Mucosa of stomach (tissue), 1 donor: ENCODE measurements at regions not wholly inside any gene's neighbourhood (a gene's known extent, or its start where the extent isn't known, plus 50 kb on each side); places are given as distances from the start of the nearest gene placed in this dataset.

Source experiments
- H3K27me3 ChIP-seq: one replicate; pipeline ENCODE4 v1.7.0; 2013; ENCODE audit warnings: mild to moderate bottlenecking, low read length; ENCODE audit not compliant: control insufficient read depth, insufficient read depth
- H3K36me3 ChIP-seq: one replicate; pipeline ENCODE4 v1.7.0; 2013; ENCODE audit warnings: low read length; ENCODE audit not compliant: control insufficient read depth, insufficient read depth
- H3K4me1 ChIP-seq: one replicate; pipeline ENCODE4 v1.7.0; 2013; ENCODE audit warnings: mild to moderate bottlenecking, low read length; ENCODE audit not compliant: control insufficient read depth, insufficient read depth
- H3K4me3 ChIP-seq: one replicate; pipeline ENCODE4 v1.7.0; 2013; ENCODE audit warnings: low read length
- H3K9ac ChIP-seq: one replicate; pipeline ENCODE4 v1.7.0; 2013; ENCODE audit warnings: mild to moderate bottlenecking, low read length, moderate library complexity
- H3K9me3 ChIP-seq: one replicate; pipeline ENCODE4 v1.7.0; 2013; ENCODE audit warnings: mild to moderate bottlenecking, low read length, moderate library complexity; ENCODE audit not compliant: control insufficient read depth
- donor health status: Pancreatic carcinoma.

- no peaks in the 10 kb centered on the region for H3K4me1 ChIP-seq
- no peak overlapping the region for H3K9ac ChIP-seq
- no peaks in the 10 kb centered on the region for H3K27me3 ChIP-seq
- H3K9me3 ChIP-seq: no peaks in the 10 kb centered on the region
- H3K4me3 ChIP-seq: no peak overlapping the region
- H3K36me3 ChIP-seq: no peaks in the 10 kb centered on the region
Measured at GRCh38 chr21:28823429-28823828, 169.2 kb downstream of the LTN1 start.

- H3K9ac ChIP-seq: no peak overlapping the region
- H3K27me3 ChIP-seq: no peaks in the 10 kb centered on the region
- H3K36me3 ChIP-seq: no peaks in the 10 kb centered on the region
- H3K4me3 ChIP-seq: no peak overlapping the region
- no peaks in the 10 kb centered on the region for H3K9me3 ChIP-seq
- H3K4me1 ChIP-seq: no peaks in the 10 kb centered on the region
Measured at GRCh38 chr21:28822486-28823335, 170.0 kb downstream of the LTN1 start.

GRCh38 chr21:28822123-28822399 is 170.6 kb downstream of the LTN1 start:
- no peaks in the 10 kb centered on the region for H3K9me3 ChIP-seq
- H3K9ac ChIP-seq: no peak overlapping the region
- no peaks in the 10 kb centered on the region for H3K4me1 ChIP-seq
- H3K27me3 ChIP-seq: no peaks in the 10 kb centered on the region
- no peaks in the 10 kb centered on the region for H3K36me3 ChIP-seq
- no peak overlapping the region for H3K4me3 ChIP-seq

- H3K4me1 ChIP-seq: no peaks in the 10 kb centered on the region
Measured at GRCh38 chr21:28821276-28822122, 171.2 kb downstream of the LTN1 start.

GRCh38 chr21:28818663-28819278 is 173.9 kb downstream of the LTN1 start:
- H3K9ac ChIP-seq: no peak overlapping the region
- no peaks in the 10 kb centered on the region for H3K36me3 ChIP-seq
- no peaks in the 10 kb centered on the region for H3K4me1 ChIP-seq
- no peak overlapping the region for H3K4me3 ChIP-seq
- H3K9me3 ChIP-seq: no peaks in the 10 kb centered on the region
- no peaks in the 10 kb centered on the region for H3K27me3 ChIP-seq

More at GRCh38 chr21:28821276-28822122, 171.2 kb downstream of the LTN1 start:
- no peak overlapping the region for H3K9ac ChIP-seq
- H3K9me3 ChIP-seq: no peaks in the 10 kb centered on the region
- no peaks in the 10 kb centered on the region for H3K36me3 ChIP-seq
- no peak overlapping the region for H3K4me3 ChIP-seq
- H3K27me3 ChIP-seq: no peaks in the 10 kb centered on the region

- Histone ChIP-seq H3K9ac (no peak overlapping the region), H3K27me3 (no peaks in the 10 kb centered on the region), H3K9me3 (no peaks in the 10 kb centered on the region), H3K36me3 (no peaks in the 10 kb centered on the region), H3K4me3 (no peak overlapping the region), H3K4me1 (no peaks in the 10 kb centered on the region)
Measured at GRCh38 chr21:28817871-28818270, 174.8 kb downstream of the LTN1 start.

- H3K4me3 ChIP-seq: no peak overlapping the region
- H3K9me3 ChIP-seq: no peaks in the 10 kb centered on the region
- no peak overlapping the region for H3K9ac ChIP-seq
Measured at GRCh38 chr21:28811860-28812259, 180.8 kb downstream of the LTN1 start.

GRCh38 chr21:28810826-28811524 is 181.7 kb downstream of the LTN1 start:
- no peaks in the 10 kb centered on the region for H3K4me1 ChIP-seq
- no peaks in the 10 kb centered on the region for H3K36me3 ChIP-seq
- no peak overlapping the region for H3K4me3 ChIP-seq
- no peak overlapping the region for H3K9ac ChIP-seq
- no peaks in the 10 kb centered on the region for H3K9me3 ChIP-seq
- no peaks in the 10 kb centered on the region for H3K27me3 ChIP-seq

More at GRCh38 chr21:28811860-28812259, 180.8 kb downstream of the LTN1 start:
- Histone ChIP-seq H3K4me1 (no peaks in the 10 kb centered on the region), H3K36me3 (no peaks in the 10 kb centered on the region), H3K27me3 (no peaks in the 10 kb centered on the region)

- H3K4me3 ChIP-seq: no peak overlapping the region
- no peak overlapping the region for H3K9ac ChIP-seq
- H3K9me3 ChIP-seq: no peaks in the 10 kb centered on the region
- H3K36me3 ChIP-seq: no peaks in the 10 kb centered on the region
- H3K27me3 ChIP-seq: no peaks in the 10 kb centered on the region
- H3K4me1 ChIP-seq: no peaks in the 10 kb centered on the region
Measured at GRCh38 chr21:28805885-28806284, 186.8 kb downstream of the LTN1 start.

- Histone ChIP-seq H3K9me3 (no peaks in the 10 kb centered on the region), H3K27me3 (no peaks in the 10 kb centered on the region), H3K36me3 (no peaks in the 10 kb centered on the region), H3K4me3 (no peak overlapping the region), H3K4me1 (no peaks in the 10 kb centered on the region), H3K9ac (no peak overlapping the region)
Measured at GRCh38 chr21:28804089-28804670, 188.5 kb downstream of the LTN1 start.

- no peaks in the 10 kb centered on the region for H3K36me3 ChIP-seq
- no peak overlapping the region for H3K9ac ChIP-seq
- no peak overlapping the region for H3K4me3 ChIP-seq
- H3K27me3 ChIP-seq: no peaks in the 10 kb centered on the region
- H3K9me3 ChIP-seq: no peaks in the 10 kb centered on the region
- H3K4me1 ChIP-seq: no peaks in the 10 kb centered on the region
Measured at GRCh38 chr21:28801906-28802305, 190.8 kb downstream of the LTN1 start.
